ENCODE measurements at regions not wholly inside any gene's neighbourhood (a gene's known extent, or its start where the extent isn't known, plus 50 kb on each side); places are given as distances from the start of the nearest gene placed in this dataset.
A peak's percentile ranks its signal among the peaks of the same experiment; 100 is the strongest.

DNA sequence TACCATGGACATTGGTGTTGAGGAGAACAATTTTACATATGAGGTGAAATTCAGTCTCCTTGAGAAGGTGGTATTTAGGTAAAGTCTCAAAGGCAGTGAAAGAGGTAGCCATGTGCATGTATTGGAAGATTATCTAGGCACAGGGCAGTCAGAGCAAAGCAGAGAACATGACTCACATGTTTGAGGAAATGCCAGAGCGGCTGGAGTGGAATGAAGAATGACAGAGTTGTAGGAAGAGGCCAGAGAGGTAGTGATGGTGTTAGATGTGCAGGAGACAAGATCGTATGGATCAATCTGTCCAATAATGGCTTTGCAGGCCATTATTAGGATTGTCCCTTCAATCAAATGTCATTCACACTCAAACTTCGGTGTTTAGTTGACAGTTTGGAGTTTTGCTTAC is 449.4 kb upstream of the PTCHD4 start:
- no peaks in the 10 kb centered on the region for H3K27me3 ChIP-seq (ENCODE audit: insufficient read depth, low read depth, severe bottlenecking)
- H3K36me3 ChIP-seq, result no peaks in the 10 kb centered on the region
- DNase-seq, result no peak
- TF ChIP-seq, protein P1, sequence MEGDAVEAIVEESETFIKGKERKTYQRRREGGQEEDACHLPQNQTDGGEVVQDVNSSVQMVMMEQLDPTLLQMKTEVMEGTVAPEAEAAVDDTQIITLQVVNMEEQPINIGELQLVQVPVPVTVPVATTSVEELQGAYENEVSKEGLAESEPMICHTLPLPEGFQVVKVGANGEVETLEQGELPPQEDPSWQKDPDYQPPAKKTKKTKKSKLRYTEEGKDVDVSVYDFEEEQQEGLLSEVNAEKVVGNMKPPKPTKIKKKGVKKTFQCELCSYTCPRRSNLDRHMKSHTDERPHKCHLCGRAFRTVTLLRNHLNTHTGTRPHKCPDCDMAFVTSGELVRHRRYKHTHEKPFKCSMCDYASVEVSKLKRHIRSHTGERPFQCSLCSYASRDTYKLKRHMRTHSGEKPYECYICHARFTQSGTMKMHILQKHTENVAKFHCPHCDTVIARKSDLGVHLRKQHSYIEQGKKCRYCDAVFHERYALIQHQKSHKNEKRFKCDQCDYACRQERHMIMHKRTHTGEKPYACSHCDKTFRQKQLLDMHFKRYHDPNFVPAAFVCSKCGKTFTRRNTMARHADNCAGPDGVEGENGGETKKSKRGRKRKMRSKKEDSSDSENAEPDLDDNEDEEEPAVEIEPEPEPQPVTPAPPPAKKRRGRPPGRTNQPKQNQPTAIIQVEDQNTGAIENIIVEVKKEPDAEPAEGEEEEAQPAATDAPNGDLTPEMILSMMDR (IDR thresholded peaks at IDR 0.05; ENCODE audit: low read depth, low read length), result no peak
- H3K27ac ChIP-seq, result no peak overlapping the region
- no peaks in the 10 kb centered on the region for H3K9me3 ChIP-seq (ENCODE audit: severe bottlenecking)
- H3K4me3 ChIP-seq (ENCODE audit: low read depth, low read length), result no peak overlapping the region

DNA sequence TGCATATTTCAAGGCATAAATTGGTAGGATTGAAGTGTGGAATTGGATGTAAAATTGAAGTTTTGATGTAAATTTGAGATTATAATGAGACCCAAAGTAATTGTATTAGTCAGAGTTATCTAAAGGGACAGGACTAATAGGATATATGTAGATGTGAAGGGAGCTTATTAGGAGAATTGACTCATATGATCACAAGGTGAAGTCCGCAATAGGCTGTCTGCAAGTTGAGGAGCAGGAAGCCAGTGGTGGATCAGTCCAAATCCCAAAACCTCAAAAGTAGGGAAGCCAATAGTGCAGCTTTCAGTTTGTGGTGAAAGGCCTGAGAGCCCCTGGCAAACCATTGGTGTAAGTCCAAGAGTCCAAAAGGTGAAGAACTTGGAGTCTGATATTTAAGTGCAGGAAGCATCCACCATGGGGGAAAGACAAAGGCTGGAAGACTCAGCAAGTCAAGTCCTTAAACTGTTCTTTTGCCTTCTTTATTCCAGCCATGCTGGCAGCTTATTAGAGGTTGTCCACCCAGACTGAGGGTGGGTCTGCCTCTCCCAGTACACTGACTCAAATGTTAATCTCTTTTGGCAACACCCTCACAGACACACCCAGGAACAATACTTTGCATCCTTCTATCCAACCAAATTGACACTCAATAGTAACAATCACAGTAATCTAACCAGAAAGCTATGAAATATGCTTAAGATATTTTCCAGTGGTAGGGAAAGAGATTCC is 442.6 kb upstream of the PTCHD4 start:
- H3K27ac ChIP-seq, result no peak overlapping the region; the same call in 1 of the 2 replicates
- DNase-seq, result no peak
- TF ChIP-seq, protein P1 (IDR thresholded peaks at IDR 0.05; ENCODE audit: low read depth, low read length), result no peak
- H3K9me3 ChIP-seq (ENCODE audit: severe bottlenecking), result no peaks in the 10 kb centered on the region
- no peaks in the 10 kb centered on the region for H3K36me3 ChIP-seq
- no peaks in the 10 kb centered on the region for H3K27me3 ChIP-seq (ENCODE audit: insufficient read depth, low read depth, severe bottlenecking)
- H3K4me3 ChIP-seq (ENCODE audit: low read depth, low read length), result no peak overlapping the region

DNA sequence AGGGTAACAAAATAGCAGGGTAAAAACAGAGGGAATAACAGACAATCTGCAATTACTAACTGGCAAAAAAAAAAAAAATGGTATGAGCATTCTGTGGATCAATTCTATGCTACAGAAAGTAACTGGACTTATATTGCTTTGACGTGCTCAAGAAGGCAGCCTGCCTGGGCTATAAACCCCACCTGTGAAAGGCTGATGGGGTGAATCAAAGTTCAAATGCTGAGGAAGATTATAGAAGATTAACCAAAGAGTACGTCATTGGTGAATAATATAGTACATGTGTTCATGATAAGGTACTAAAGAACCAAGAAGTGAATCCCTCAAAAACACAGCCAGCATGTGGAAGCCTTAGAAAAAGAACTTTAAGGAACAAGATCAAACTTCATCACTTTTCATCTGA is 441.9 kb upstream of the PTCHD4 start:
- no peaks in the 10 kb centered on the region for H3K9me3 ChIP-seq (ENCODE audit: severe bottlenecking)
- no peak overlapping the region for H3K4me3 ChIP-seq (ENCODE audit: low read depth, low read length)
- peak; percentile 68 for DNase-seq
- H3K27me3 ChIP-seq (ENCODE audit: insufficient read depth, low read depth, severe bottlenecking), result no peaks in the 10 kb centered on the region
- TF ChIP-seq, protein P1 (IDR thresholded peaks at IDR 0.05; ENCODE audit: low read depth, low read length), result no peak
- peak overlapping the region; percentile 34 for H3K27ac ChIP-seq
- H3K36me3 ChIP-seq, result no peaks in the 10 kb centered on the region

DNA sequence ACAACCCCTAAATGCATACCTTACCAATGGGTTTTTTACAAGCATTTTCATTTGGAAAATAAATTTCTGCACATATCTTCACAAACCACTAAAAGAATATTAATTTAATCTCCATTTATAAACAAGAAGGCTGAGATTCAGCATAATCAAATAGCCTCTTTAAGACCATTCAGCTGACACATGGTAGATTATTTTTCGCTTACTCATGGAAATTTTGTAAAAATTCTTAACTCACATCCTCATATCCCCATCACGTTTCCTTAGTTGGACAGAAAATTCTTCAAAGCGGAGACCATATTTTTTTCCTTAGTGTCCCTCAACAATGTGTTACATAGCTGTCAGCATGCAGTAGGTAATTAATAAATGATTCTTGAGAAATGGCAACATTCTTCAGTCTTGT is 439.6 kb upstream of the PTCHD4 start:
- no peak for DNase-seq
- Histone ChIP-seq H3K9me3 (ENCODE audit: severe bottlenecking) (no peaks in the 10 kb centered on the region), H3K27ac (no peak overlapping the region), H3K27me3 (ENCODE audit: insufficient read depth, low read depth, severe bottlenecking) (no peaks in the 10 kb centered on the region), H3K36me3 (no peaks in the 10 kb centered on the region), H3K4me3 (ENCODE audit: low read depth, low read length) (no peak overlapping the region)
- TF ChIP-seq, protein P1 (IDR thresholded peaks at IDR 0.05; ENCODE audit: low read depth, low read length), result no peak

DNA sequence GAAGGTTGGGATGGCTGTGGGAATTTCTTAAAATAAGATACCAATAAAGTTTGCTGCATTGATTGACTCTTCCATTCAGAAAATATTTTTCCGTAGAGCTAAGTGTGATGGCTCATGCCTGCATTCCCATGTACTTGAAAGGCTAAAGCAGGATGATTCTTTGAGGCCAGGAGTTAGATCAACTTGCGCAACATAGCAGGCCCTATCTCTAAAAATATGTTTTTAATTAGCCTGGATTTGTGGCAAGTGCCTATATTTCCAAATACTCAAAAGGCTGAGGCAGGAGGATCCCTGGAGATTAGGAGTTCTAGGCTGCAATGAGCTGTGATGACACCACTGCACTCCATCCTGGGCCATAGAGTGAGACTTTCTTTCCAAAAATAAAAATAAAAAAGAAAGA is 431.2 kb upstream of the PTCHD4 start:
- H3K9me3 ChIP-seq (ENCODE audit: severe bottlenecking), result peaks cover 5% of the 10 kb centered on the region
- no peaks in the 10 kb centered on the region for H3K27me3 ChIP-seq (ENCODE audit: insufficient read depth, low read depth, severe bottlenecking)
- no peak overlapping the region for H3K27ac ChIP-seq
- no peak overlapping the region for H3K4me3 ChIP-seq (ENCODE audit: low read depth, low read length)
- no peak for DNase-seq
- H3K36me3 ChIP-seq, result no peaks in the 10 kb centered on the region
- TF ChIP-seq, protein P1 (IDR thresholded peaks at IDR 0.05; ENCODE audit: low read depth, low read length), result no peak

DNA sequence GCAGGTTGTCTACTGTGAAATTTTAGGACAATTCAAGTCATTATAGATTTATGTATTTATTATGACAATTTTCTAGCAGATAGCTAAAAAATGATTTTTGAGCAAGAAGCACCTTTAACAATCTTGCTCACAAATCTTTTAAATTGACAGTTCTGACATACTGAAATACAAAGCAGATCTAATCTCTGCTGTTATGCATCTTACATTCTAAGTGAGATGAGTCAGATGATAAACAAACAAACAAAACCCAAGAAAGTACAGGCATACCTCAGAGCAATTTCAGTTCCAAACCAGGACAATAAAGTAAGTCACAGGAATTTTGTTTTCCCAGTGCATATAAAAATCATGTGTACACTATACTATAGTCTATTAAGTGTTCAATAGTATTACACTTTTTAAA is 430.7 kb upstream of the PTCHD4 start:
- no peak overlapping the region for H3K4me3 ChIP-seq (ENCODE audit: low read depth, low read length)
- TF ChIP-seq, protein P1 (IDR thresholded peaks at IDR 0.05; ENCODE audit: low read depth, low read length), result no peak
- no peak for DNase-seq
- H3K36me3 ChIP-seq, result no peaks in the 10 kb centered on the region
- H3K9me3 ChIP-seq (ENCODE audit: severe bottlenecking), result peaks cover 5% of the 10 kb centered on the region
- H3K27ac ChIP-seq, result no peak overlapping the region
- H3K27me3 ChIP-seq (ENCODE audit: insufficient read depth, low read depth, severe bottlenecking), result no peaks in the 10 kb centered on the region

All from WERI-Rb-1 (cell line).